ENCODE measurements at regions not wholly inside any gene's neighbourhood (a gene's known extent, or its start where the extent isn't known, plus 50 kb on each side); places are given as distances from the start of the nearest gene placed in this dataset.

GRCh38 chr4:176569301-176569700 lies 223.4 kb downstream of the VEGFC start:
- no peak for DNase-seq (ENCODE audit: low read depth)

GRCh38 chr4:176571206-176571605 lies 221.5 kb downstream of the VEGFC start:
- DNase-seq (ENCODE audit: low read depth) = no peak

GRCh38 chr4:176575141-176575730 lies 217.5 kb downstream of the VEGFC start:
- no peak for DNase-seq (ENCODE audit: low read depth)

- DNase-seq (ENCODE audit: low read depth) = no peak
These were observed 213.5 kb downstream of the VEGFC start for GRCh38 chr4:176579226-176579625.

- DNase-seq (ENCODE audit: low read depth) = no peak
These were observed 209.4 kb downstream of the VEGFC start for GRCh38 chr4:176583278-176583677.

DNA sequence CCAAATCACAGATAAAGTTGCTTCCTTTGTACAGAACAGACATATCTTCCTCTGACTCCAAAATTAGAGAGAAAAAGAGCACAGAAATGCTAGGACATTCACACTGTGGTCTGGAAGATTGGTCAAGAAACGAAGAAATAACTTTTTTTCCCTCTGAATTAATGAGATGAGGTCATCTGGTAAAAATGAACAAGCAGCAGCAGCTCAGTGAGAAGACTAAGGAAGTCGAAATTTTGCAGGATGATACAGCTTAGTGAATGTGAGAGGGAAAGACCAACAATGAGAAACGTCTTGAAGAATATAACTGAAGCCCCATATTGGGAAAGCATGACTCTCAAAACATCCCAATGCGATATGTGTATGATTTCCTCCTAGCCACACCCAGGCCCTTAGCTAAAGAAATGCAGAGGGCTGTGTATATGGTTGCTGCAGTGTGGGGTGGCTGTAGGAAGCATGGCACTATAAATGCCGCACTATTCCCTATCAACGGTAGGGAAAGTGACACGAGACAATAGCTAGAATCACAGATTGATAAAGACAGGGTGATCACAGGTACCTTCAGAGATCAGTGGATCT lies 208.6 kb downstream of the VEGFC start:
- DNase-seq (ENCODE audit: low read depth) = peak; percentile 29

DNA sequence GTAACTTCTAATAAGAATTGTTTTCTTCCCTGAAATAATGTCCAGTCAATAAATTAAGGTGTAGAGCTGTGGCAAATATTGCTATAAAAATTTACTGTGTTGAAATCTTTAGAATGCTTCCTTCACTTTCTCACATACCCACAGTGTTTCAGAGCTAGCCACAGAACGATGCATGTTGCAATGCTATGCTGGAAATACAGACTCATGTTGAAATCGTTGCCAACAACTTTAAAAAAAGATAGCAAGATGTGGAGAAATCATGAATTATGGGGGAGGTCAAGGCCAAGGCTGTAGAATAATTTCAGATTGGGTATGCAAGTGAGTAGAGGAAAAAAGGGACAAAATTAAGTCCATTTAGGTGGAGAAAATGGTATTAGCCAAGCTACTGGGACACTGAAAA lies 204.8 kb downstream of the VEGFC start:
- no peak for DNase-seq (ENCODE audit: low read depth)

DNA sequence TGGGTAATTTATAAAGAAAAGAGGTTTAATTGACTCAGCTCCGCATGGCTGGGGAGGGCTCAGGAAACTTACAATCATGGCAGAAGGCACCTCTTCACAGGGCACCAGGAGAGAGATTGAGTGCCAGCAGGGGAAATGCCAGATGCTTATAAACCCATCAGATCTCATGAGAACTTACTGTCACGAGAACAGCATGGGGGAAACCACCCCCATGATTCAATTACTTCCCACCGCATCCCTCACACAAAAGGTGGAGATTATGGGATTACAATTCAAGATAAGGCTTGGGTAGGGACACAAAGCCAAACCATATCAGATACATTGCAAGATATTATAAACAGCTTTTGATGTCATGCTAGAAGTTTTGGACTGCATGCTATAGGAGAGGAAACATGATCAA lies 204.3 kb downstream of the VEGFC start:
- DNase-seq (ENCODE audit: low read depth) = no peak

GRCh38 chr4:176592976-176593670 lies 199.6 kb downstream of the VEGFC start:
- no peak for DNase-seq (ENCODE audit: low read depth)

DNA sequence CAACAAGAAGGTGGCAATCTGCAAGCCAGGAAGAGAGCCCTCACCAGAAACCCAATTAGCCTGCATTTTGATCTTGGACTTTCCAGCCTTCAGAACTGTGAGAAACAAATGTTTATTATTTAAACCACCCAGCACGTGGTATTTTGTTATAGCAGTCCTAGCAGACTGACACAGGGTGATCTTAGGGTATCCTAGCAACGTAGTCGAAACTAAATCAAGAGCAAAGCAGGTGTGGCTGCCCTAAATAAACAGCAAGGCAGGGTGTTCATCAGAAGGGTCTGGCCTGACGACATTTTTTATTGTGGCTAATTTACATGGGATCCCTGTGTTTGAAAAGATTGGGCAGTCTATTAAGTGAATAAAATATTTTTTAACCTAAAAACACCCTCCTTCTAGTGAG lies 198.8 kb downstream of the VEGFC start:
- no peak for DNase-seq (ENCODE audit: low read depth)

DNA sequence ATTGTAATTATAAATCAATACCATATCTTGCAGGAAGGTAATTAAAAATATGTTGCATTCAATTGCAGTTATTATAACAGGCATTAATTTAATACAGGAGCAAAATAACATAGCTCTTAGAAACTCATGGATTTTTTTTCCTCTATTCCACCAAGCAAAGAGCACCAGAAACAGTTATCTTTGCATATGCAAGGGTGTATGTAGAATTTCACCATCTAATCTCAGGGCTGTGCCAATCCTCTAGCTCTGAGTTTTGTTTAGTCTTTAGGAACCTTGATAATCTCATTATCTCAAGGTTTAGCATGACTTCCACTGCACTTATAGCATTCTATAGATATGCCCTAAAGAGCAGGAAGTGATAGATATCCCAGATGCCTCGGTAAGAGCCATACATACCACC lies 197.5 kb downstream of the VEGFC start:
- no peak for DNase-seq (ENCODE audit: low read depth)

DNA sequence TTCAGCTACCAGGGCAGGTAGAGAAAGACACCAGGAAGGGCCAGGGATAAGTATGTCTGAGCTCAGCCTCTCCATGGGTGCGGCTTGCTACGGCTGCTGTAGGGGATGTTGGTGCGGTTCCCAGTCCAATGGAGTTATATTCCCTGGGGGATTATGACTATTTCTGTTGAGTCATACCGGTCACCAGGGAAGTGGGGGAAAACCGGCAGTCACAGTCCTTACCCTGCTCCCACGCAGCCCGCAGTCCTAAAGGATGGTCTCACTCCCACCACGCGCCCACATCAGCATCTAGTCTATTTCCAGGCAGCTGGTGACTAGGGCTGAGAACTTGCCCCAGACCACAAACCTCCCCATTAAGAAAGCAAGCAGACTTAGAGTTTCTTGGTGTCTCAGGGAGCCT lies 191.6 kb downstream of the VEGFC start:
- DNase-seq (ENCODE audit: low read depth) = peak; percentile 55

DNA sequence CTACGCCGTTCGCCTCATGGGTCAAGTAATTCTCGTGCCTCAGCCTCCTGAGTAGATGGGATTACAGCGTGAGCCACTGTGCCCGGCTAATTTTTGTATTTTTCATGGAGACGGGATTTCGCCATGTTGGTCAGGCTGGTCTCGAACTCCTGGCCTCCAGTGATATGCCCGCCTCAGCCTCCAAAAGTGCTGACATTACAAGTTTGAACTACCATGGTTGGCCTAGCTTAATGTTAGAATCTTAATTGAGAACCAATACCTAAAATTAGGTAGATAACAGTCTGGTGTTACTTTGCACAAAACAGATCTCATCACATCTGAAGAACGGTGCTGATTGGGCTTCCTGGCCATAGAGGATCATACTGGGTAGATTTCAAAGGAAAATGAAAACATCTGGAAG lies 184.9 kb downstream of the VEGFC start:
- no peak for DNase-seq (ENCODE audit: low read depth)

DNA sequence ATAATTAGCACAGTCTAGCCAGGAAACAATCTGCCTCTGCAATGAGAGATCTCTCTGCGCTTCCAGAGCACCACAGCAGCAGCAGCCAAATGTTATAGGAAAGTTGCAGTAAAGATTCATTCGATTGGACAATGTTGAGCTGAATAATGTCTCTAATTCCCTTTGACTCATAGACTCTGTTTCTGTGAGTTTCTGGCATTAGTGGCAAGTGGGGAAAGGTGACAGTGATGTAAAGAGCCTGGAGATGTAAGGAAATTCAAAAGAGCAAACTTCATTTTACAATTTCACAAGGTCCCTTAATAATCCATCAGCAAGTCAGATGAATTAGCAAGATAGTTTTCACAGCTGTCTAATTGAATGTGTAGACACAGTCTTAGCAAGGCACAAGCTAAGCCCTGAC lies 184.4 kb downstream of the VEGFC start:
- no peak for DNase-seq (ENCODE audit: low read depth)

DNA sequence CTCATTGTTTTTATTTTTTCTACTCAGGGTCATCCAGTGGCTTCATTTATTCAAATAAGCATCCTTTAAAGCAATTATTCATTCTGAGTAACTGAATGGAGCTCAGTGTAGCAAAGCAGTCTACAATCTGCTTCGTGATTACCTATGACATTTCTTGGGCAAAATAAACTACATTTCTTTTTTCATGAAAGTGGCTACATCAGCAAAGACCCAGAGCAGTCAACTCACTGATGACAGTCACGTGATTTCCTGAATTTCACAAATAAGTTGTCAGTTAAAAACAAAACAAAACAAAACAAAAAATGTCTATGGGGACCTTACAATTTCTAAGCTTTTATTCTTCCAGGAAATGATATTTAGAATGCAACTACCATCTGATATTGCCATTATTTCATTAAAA lies 182.1 kb downstream of the VEGFC start:
- DNase-seq (ENCODE audit: low read depth) = no peak

DNA sequence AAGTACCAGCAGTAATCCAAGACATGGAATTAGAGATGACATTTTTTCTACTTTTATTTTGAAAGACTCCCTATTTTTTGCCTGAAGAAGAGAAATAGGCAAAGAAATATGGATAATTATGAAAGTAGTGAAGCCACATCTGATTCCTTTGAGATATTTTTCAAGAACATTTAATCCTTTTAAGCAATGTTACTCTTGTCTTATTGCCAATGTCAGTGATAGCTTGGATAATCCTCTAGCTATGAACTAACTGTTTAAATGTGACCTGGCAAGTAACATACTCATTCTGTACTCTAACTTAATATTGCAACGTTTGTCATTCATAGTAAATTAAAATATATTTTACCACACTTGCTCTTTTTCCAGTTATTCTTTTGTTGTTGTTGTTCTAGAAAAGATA lies 181.3 kb downstream of the VEGFC start:
- DNase-seq (ENCODE audit: low read depth) = no peak

- peak; percentile 16 for DNase-seq (ENCODE audit: low read depth)
These were observed 180.8 kb downstream of the VEGFC start for GRCh38 chr4:176611951-176612350.

- no peak for DNase-seq (ENCODE audit: low read depth)
These were observed 177.9 kb downstream of the VEGFC start for GRCh38 chr4:176614793-176615192.

GRCh38 chr4:176616151-176616550 lies 176.6 kb downstream of the VEGFC start:
- no peak for DNase-seq (ENCODE audit: low read depth)

- DNase-seq (ENCODE audit: low read depth) = no peak
These were observed 174.6 kb downstream of the VEGFC start for GRCh38 chr4:176618138-176618537.

DNA sequence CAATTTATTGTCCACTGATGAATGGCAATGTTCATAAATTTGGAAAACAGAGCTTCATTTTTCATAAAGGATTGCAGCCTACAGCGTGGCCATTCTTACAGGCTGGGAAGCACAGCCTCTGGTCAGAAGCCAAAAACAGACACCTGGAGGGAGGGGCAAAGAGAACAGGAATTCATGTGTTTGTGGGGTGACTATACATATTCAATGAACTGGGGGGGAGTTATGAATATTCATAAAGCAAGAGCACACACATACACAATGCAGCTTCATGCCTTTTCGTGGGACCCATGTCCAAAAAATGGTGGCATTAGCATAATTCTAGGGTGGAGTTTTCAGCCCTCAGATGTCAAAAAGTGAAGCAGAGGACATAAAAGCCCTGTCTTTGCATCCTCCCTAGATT lies 173.3 kb downstream of the VEGFC start:
- DNase-seq (ENCODE audit: low read depth) = no peak

DNA sequence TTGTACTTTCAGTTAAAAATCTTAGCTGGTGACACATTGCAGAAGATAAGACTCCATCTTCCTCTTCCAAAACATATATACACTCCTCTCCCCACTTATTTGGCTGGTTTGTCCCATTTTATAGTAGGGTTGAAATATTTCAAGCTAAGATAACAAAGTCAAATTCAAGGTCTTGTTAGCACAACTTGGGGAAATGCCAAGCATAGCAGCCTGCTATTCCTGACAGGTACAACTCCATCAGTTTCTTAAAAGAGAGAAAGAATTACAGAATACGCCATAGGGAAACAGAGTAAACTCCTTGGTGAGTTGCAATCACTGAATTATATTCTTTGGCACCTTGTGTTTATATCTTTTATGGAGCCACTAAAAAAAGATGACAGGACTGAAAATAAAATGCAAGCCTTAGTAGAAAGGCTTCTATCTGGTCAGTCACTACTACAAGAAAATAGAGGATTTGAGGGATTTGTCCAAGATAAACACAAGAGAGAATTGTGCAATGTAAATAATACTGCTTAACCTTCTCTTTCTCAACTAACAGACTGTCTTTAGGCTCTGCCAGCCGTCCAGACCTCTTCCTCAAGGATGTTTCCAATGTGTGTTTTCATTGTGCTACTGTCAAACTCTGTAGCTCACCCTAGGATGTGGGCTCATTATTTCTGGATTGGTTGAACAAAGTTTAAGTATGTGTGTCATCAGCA lies 170.3 kb downstream of the VEGFC start:
- DNase-seq (ENCODE audit: low read depth) = no peak

All from HT1080 (cell line).